H1 (cell line): ENCODE measurements at regions not wholly inside any gene's neighbourhood (a gene's known extent, or its start where the extent isn't known, plus 50 kb on each side); places are given as distances from the start of the nearest gene placed in this dataset.

Experiments
- CTCF ChIA-PET: fragments of 300-600 bp; sonication (Branson Sonifier 250); formaldehyde crosslinking; loops from one replicate; lab custom pipeline; 2021; ENCODE audit not compliant: partially characterized antibody; lab: Charles Lee
- POLR2A ChIA-PET: fragments of 300-600 bp; sonication (Branson Sonifier 250); formaldehyde crosslinking; loops from one replicate; lab custom pipeline; 2021; ENCODE audit warnings: inconsistent platforms; ENCODE audit not compliant: partially characterized antibody; lab: Charles Lee
- DNase-seq, 2 experiments: peaks; one replicate each; pipeline versions ENCODE4 v3.0.0 to v3.0.0-alpha.2; 2010 to 2022; ENCODE audit warnings: low spot score in 2 of 2, low read depth in 1 of 2, mixed read lengths in 1 of 2
- FAIRE-seq: peaks from 2 replicates; lab custom pipeline; 2011; peaks lifted over from hg19 to GRCh38; lab: Jason Lieb, UNC
- H2AFZ ChIP-seq: 2 replicates; pipeline ENCODE4 v1.8.1; 2012; ENCODE audit warnings: low read length, inconsistent platforms
- H2AK5ac ChIP-seq: 2 replicates; pipeline ENCODE4 v1.6.1; 2013; ENCODE audit warnings: low read depth, low read length
- H2BK120ac ChIP-seq: replicated peaks from 2 replicates; pipeline ENCODE3; 2013; ENCODE audit warnings: low read depth, low read length, inconsistent platforms
- H2BK12ac ChIP-seq: 2 replicates; pipeline ENCODE4 v1.6.1; 2013; ENCODE audit warnings: low read depth, low read length
- H2BK15ac ChIP-seq: 2 replicates; pipeline ENCODE4 v1.6.1; 2013; ENCODE audit warnings: low read length
- H2BK20ac ChIP-seq: 2 replicates; pipeline ENCODE4 v1.6.1; 2013; ENCODE audit warnings: low read length
- H2BK5ac ChIP-seq: 2 replicates; pipeline ENCODE4 v1.6.1; 2013; ENCODE audit warnings: low read depth, low read length
- H3K14ac ChIP-seq: 2 replicates; pipeline ENCODE4 v1.6.1; 2013; ENCODE audit warnings: inconsistent platforms; ENCODE audit not compliant: insufficient read length
- H3K18ac ChIP-seq: 2 replicates; pipeline ENCODE4 v1.6.1; 2013; ENCODE audit warnings: low read length; ENCODE audit errors: extremely low read depth
- H3K23ac ChIP-seq: 2 replicates; pipeline ENCODE4 v1.6.1; 2013; ENCODE audit warnings: inconsistent platforms; ENCODE audit not compliant: insufficient read length
- H3K23me2 ChIP-seq: 2 replicates; pipeline ENCODE4 v1.6.1; 2013; ENCODE audit warnings: low read depth, low read length
- H3K27ac ChIP-seq: 2 replicates; pipeline ENCODE4 v1.6.1; 2011; ENCODE audit warnings: low read depth, low read length, inconsistent platforms
- H3K27me3 ChIP-seq, 4 experiments: replicated peaks in 1 of 4; 1 replicate in 1 of 4; 2 replicates in 3 of 4; pipeline versions ENCODE4 v1.6.1 to v1.8.1; 2011 to 2013; ENCODE audit warnings: low read length in 3 of 4, mild to moderate bottlenecking in 3 of 4, inconsistent platforms in 2 of 4, mixed read lengths in 2 of 4, moderate library complexity in 1 of 4; ENCODE audit not compliant: control insufficient read depth in 3 of 4, insufficient read depth in 3 of 4; ENCODE audit errors: extremely low read depth in 1 of 4
- H3K36me3 ChIP-seq, 4 experiments: 2 replicates each; pipeline versions ENCODE4 v1.6.1 to v1.8.1; 2011 to 2013; ENCODE audit warnings: mild to moderate bottlenecking in 4 of 4, low read length in 3 of 4, moderate library complexity in 2 of 4, control low read depth in 1 of 4, inconsistent platforms in 1 of 4; ENCODE audit not compliant: insufficient read depth in 4 of 4, control insufficient read depth in 2 of 4
- H3K4ac ChIP-seq: replicated peaks from 2 replicates; pipeline ENCODE3; 2013; ENCODE audit warnings: low read length, low read depth, mixed read lengths, inconsistent platforms; ENCODE audit not compliant: insufficient read length
- H3K4me1 ChIP-seq, 4 experiments: replicated peaks in 1 of 4; 1 replicate in 1 of 4; 2 replicates in 3 of 4; pipeline versions ENCODE4 v1.6.1 to v1.8.1; 2011 to 2013; ENCODE audit warnings: low read length in 3 of 4, inconsistent platforms in 2 of 4, mixed read lengths in 1 of 4; ENCODE audit not compliant: insufficient read depth in 4 of 4, control insufficient read depth in 3 of 4
- H3K4me2 ChIP-seq, 2 experiments: 2 replicates each; pipeline versions ENCODE4 v1.6.1 to v1.8.1; 2011 to 2013; ENCODE audit warnings: low read depth in 2 of 2, low read length in 2 of 2, control low read depth in 1 of 2, inconsistent platforms in 1 of 2, mild to moderate bottlenecking in 1 of 2; ENCODE audit not compliant: insufficient read depth in 1 of 2
- H3K4me3 ChIP-seq, 4 experiments: fragments of 200-600, 300-600 bp in 1 of 4; sonication (generic), shearing (Covaris generic), sonication (Bioruptor Twin) in 1 of 4; 2 replicates each; pipeline versions ENCODE4 v1.5.1 to v1.8.1; 2011 to 2016; ENCODE audit warnings: low read length in 4 of 4, low read depth in 3 of 4, control low read depth in 2 of 4, inconsistent platforms in 2 of 4, mild to moderate bottlenecking in 2 of 4, mixed read lengths in 1 of 4, moderate library complexity in 1 of 4; ENCODE audit not compliant: insufficient read depth in 2 of 4; ENCODE audit errors: extremely low read depth in 1 of 4
- H3K56ac ChIP-seq: replicated peaks from 2 replicates; pipeline ENCODE3; 2013; ENCODE audit warnings: low read depth, mild to moderate bottlenecking, mixed read lengths, low read length, inconsistent platforms; ENCODE audit not compliant: insufficient read length
- H3K79me1 ChIP-seq: 2 replicates; pipeline ENCODE4 v1.6.1; 2013; ENCODE audit warnings: low read depth, low read length, control low read depth
- H3K79me2 ChIP-seq, 2 experiments: 2 replicates each; pipeline versions ENCODE4 v1.6.1 to v1.8.1; 2012 to 2013; ENCODE audit warnings: low read length in 2 of 2, mild to moderate bottlenecking in 2 of 2, inconsistent platforms in 1 of 2; ENCODE audit not compliant: insufficient read depth in 2 of 2, control insufficient read depth in 1 of 2
- H3K9ac ChIP-seq, 4 experiments: replicated peaks in 1 of 4; 1 replicate in 1 of 4; 2 replicates in 3 of 4; pipeline versions ENCODE4 v1.6.1 to v1.8.1; 2011 to 2013; ENCODE audit warnings: low read depth in 3 of 4, low read length in 3 of 4, control low read depth in 2 of 4, mild to moderate bottlenecking in 2 of 4, moderate library complexity in 2 of 4, inconsistent platforms in 1 of 4; ENCODE audit errors: extremely low read depth in 1 of 4
- H3K9me3 ChIP-seq, 2 experiments: 2 replicates each; pipeline versions ENCODE4 v1.6.1 to v1.8.1; 2012 to 2013; ENCODE audit warnings: mild to moderate bottlenecking in 2 of 2, moderate library complexity in 2 of 2, control low read depth in 1 of 2, inconsistent platforms in 1 of 2, low read depth in 1 of 2, low read length in 1 of 2, mixed read lengths in 1 of 2; ENCODE audit not compliant: insufficient read depth in 2 of 2
- H4K20me1 ChIP-seq, 2 experiments: replicated peaks in 1 of 2; 2 replicates each; pipeline versions ENCODE3 to v1.8.1; 2011 to 2013; ENCODE audit warnings: inconsistent platforms in 2 of 2, low read length in 2 of 2, mild to moderate bottlenecking in 1 of 2; ENCODE audit not compliant: insufficient read depth in 2 of 2, control insufficient read depth in 1 of 2
- H4K5ac ChIP-seq: 2 replicates; pipeline ENCODE4 v1.6.1; 2013; ENCODE audit warnings: low read length, low read depth, mixed read lengths, inconsistent platforms; ENCODE audit not compliant: insufficient read length
- H4K8ac ChIP-seq: 2 replicates; pipeline ENCODE4 v1.8.0; 2013; ENCODE audit warnings: mild to moderate bottlenecking, moderate library complexity, low read length, inconsistent platforms; ENCODE audit not compliant: insufficient read depth; ENCODE audit errors: extremely low read depth
- H4K91ac ChIP-seq: replicated peaks from 2 replicates; pipeline ENCODE3; 2013; ENCODE audit warnings: low read length, mixed read lengths, inconsistent platforms; ENCODE audit not compliant: insufficient read length
- ASH2L ChIP-seq: fragments of 200-600, 300-600 bp; sonication (generic); IDR thresholded peaks from one replicate; pipeline ENCODE4 v1.7.1; 2017; ENCODE audit warnings: low read length
- ATF3 ChIP-seq: IDR thresholded peaks from 2 replicates; pipeline ENCODE4 v1.6.1; 2011; ENCODE audit warnings: low read depth, mild to moderate bottlenecking, low read length; ENCODE audit not compliant: insufficient read depth
- BCL11A ChIP-seq, 2 experiments: IDR thresholded peaks; one replicate each; pipeline ENCODE4 v1.6.1; 2011; ENCODE audit warnings: low read depth in 2 of 2, low read length in 2 of 2, mild to moderate bottlenecking in 2 of 2
- BRCA1 ChIP-seq: IDR thresholded peaks from 2 replicates; pipeline ENCODE4 v1.6.1; 2012; ENCODE audit warnings: low read depth, low read length, improper control_type of control experiment
- CEBPB ChIP-seq: IDR thresholded peaks from 2 replicates; pipeline ENCODE4 v1.6.1; 2012; ENCODE audit warnings: low read depth, low read length
- CHD2 ChIP-seq: IDR thresholded peaks from 2 replicates; pipeline ENCODE4 v1.6.1; 2012; ENCODE audit warnings: low read length, improper control_type of control experiment
- CTBP2 ChIP-seq: IDR thresholded peaks from 2 replicates; pipeline ENCODE4 v1.7.0; 2011; ENCODE audit warnings: borderline replicate concordance, mild to moderate bottlenecking, moderate library complexity, mixed read lengths, low read length; ENCODE audit not compliant: insufficient read depth, insufficient read length
- GTF2F1 ChIP-seq: IDR thresholded peaks from 2 replicates; pipeline ENCODE4 v1.6.1; 2012; ENCODE audit warnings: low read depth, low read length, improper control_type of control experiment, borderline replicate concordance
- HDAC6 ChIP-seq: IDR thresholded peaks from one replicate; pipeline ENCODE4 v1.7.1; 2012; ENCODE audit warnings: low read depth, mild to moderate bottlenecking, inconsistent platforms, low read length, moderate library complexity
- JUN ChIP-seq: IDR thresholded peaks from 2 replicates; pipeline ENCODE4 v1.6.1; 2011; ENCODE audit warnings: low read depth, mild to moderate bottlenecking, improper control_type of control experiment, low read length
- POU5F1 ChIP-seq: IDR thresholded peaks from 2 replicates; pipeline ENCODE4 v1.6.1; 2011; ENCODE audit warnings: low read depth, mild to moderate bottlenecking, low read length, moderate library complexity
- RBBP5 ChIP-seq: IDR thresholded peaks from 2 replicates; pipeline ENCODE4 v1.7.1; 2012; ENCODE audit warnings: low read depth, mild to moderate bottlenecking, inconsistent platforms, low read length, moderate library complexity, borderline replicate concordance
- RFX5 ChIP-seq: IDR thresholded peaks from 2 replicates; pipeline ENCODE4 v1.6.1; 2011; ENCODE audit warnings: low read depth, low read length, improper control_type of control experiment, borderline replicate concordance
- SIRT6 ChIP-seq: IDR thresholded peaks from one replicate; pipeline ENCODE4 v1.7.1; 2012; ENCODE audit warnings: low read length, inconsistent platforms
- SP1 ChIP-seq: IDR thresholded peaks from 2 replicates; pipeline ENCODE4 v1.6.1; 2011; ENCODE audit warnings: low read depth, low read length
- SUZ12 ChIP-seq: fragments of 200-600 bp; sonication (generic); IDR thresholded peaks from 2 replicates; pipeline ENCODE4 v1.6.1; 2012; ENCODE audit warnings: mild to moderate bottlenecking, inconsistent platforms, low read length, moderate library complexity, mixed read lengths
- WGBS, 2 experiments: shearing (Covaris generic) in 1 of 2; methylation state at CpG; one replicate each; pipeline versions ENCODE4 v1.1.6 to v1.1.7; 2013 to 2015; ENCODE audit warnings: low lambda C conversion rate in 2 of 2, mixed read lengths in 2 of 2, inconsistent platforms in 1 of 2, low coverage in 1 of 2, missing lambda C conversion rate in 1 of 2; ENCODE audit not compliant: insufficient replicate concordance in 2 of 2, insufficient coverage in 1 of 2, insufficient read length in 1 of 2; ENCODE audit errors: extremely low coverage in 1 of 2, missing lambda C conversion rate in 1 of 2; 5-methylcytosine and 5-hydroxymethylcytosine counted together

DNA sequence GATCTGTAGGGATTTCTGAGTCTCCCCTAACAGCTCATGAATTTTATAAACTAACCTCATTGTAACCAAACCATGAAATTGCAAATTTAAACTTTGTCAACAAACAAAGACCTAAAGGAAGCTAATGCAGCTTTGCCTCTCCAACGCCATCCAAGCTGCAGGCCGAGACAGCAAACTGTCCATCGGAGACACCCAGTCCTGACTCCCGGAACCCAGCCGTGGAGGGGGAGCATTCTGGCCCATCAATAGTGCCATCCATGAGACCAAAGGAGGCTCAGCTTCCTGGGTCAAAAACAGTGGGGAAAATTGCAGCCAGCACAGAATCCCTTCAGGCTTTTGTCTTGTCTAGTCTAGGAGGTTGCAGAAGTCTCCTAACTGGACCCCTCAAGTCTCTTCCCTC, 147.6 kb upstream of the OPCML start:
- Histone ChIP-seq H2AFZ (no peak overlapping the region), H4K8ac (no peak overlapping the region; the same call in 1 of the 2 replicates), H3K14ac (no peak overlapping the region), H2BK5ac (no peak overlapping the region), H3K18ac (no peak overlapping the region), H3K23me2 (no peaks in the 10 kb centered on the region; the same call in 1 of the 2 replicates), H4K20me1 (no peaks in the 10 kb centered on the region), H3K9ac (no peak overlapping the region), H3K56ac (no peak overlapping the region), H3K4me3 (no peak overlapping the region), H2BK12ac (no peak overlapping the region), H3K36me3 (no peaks in the 10 kb centered on the region), H3K27me3 (no peaks in the 10 kb centered on the region), H2BK15ac (no peak overlapping the region), H4K91ac (no peak overlapping the region), H3K79me1 (no peaks in the 10 kb centered on the region), H3K9me3 (no peaks in the 10 kb centered on the region), H4K5ac (no peak overlapping the region), H3K4me1 (peaks cover 0 to 3% (median under 1%) of the 10 kb centered on the region in 4 experiments; a peak in 1 of 7 replicates), H3K4me2 (no peak overlapping the region), H2BK20ac (no peak overlapping the region), H3K23ac (no peak overlapping the region), H2BK120ac (no peak overlapping the region), H3K27ac (no peak overlapping the region), H3K4ac (no peak overlapping the region), H2AK5ac (no peak overlapping the region), H3K79me2 (no peaks in the 10 kb centered on the region)
- WGBS, 2 experiments, result 99% methylated on average over 5 of the region's 5 CpGs; no CpG with 5 or more reads in 1 of the 2 experiments
- FAIRE-seq, result no peak
- no peak for DNase-seq
- ChIA-PET POLR2A (no interaction called here), CTCF (interaction anchor here (1.2 to 1.5 kb wide), 6 partner anchors 32 to 451 kb away, joined by 3 to 7 read pairs (median 4); no protein-coding TSS in a partner anchor)
- TF ChIP-seq BCL11A (IDR thresholded peaks at IDR 0.05; ENCODE audit: low read depth in 2 of 2, low read length in 2 of 2) (no peak), RBBP5 (no peak), HDAC6 (no peak), CHD2 (no peak), JUN (no peak), SUZ12 (no peak), RFX5 (no peak), CEBPB (no peak), GTF2F1 (no peak), POU5F1 (no peak), SIRT6 (no peak), ATF3 (no peak), CTBP2 (no peak), BRCA1 (no peak), SP1 (no peak), ASH2L (no peak)
